ENCODE measurements at regions not wholly inside any gene's neighbourhood (a gene's known extent, or its start where the extent isn't known, plus 50 kb on each side); places are given as distances from the start of the nearest gene placed in this dataset.

- TF ChIP-seq POLR2A (IDR thresholded peaks at IDR 0.05; ENCODE audit: low read depth, low read length) (no peak), MYC (IDR thresholded peaks at IDR 0.05; ENCODE audit: low read depth, low read length) (no peak), EZH2 (IDR thresholded peaks at IDR 0.05; ENCODE audit: borderline replicate concordance, low read depth, low read length, severe bottlenecking) (no peak), POLR2AphosphoS5 (IDR thresholded peaks at IDR 0.05; ENCODE audit: insufficient read depth, low read depth, low read length) (no peak), GATA2 (IDR thresholded peaks at IDR 0.05; ENCODE audit: insufficient read depth, insufficient read length, low read depth, low read length) (no peak), MAX (IDR thresholded peaks at IDR 0.05; ENCODE audit: insufficient read depth, insufficient read length) (no peak)
- TF ChIP-seq, protein P1, sequence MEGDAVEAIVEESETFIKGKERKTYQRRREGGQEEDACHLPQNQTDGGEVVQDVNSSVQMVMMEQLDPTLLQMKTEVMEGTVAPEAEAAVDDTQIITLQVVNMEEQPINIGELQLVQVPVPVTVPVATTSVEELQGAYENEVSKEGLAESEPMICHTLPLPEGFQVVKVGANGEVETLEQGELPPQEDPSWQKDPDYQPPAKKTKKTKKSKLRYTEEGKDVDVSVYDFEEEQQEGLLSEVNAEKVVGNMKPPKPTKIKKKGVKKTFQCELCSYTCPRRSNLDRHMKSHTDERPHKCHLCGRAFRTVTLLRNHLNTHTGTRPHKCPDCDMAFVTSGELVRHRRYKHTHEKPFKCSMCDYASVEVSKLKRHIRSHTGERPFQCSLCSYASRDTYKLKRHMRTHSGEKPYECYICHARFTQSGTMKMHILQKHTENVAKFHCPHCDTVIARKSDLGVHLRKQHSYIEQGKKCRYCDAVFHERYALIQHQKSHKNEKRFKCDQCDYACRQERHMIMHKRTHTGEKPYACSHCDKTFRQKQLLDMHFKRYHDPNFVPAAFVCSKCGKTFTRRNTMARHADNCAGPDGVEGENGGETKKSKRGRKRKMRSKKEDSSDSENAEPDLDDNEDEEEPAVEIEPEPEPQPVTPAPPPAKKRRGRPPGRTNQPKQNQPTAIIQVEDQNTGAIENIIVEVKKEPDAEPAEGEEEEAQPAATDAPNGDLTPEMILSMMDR (IDR thresholded peaks at IDR 0.05; ENCODE audit: extremely low read depth in 1 of 2, insufficient read depth in 1 of 2, low read depth in 1 of 2, low read length in 2 of 2), result no peak
These were observed 58.6 kb upstream of the CXCL8 start for GRCh38 chr4:73681776-73682175.
